PC-9 (cell line): ENCODE measurements at regions not wholly inside any gene's neighbourhood (a gene's known extent, or its start where the extent isn't known, plus 50 kb on each side); places are given as distances from the start of the nearest gene placed in this dataset.

ENCODE experiments used
- BruUV-seq: library from RNA; stranded (reverse); fragments of 400-500 nt; replicated peaks from 2 replicates; lab custom pipeline; 2021; lab: Mats Ljungman, UMichigan
- CTCF ChIA-PET: fragments of 300-600 bp; sonication (Branson Sonifier 250); formaldehyde crosslinking; loops from one replicate; lab custom pipeline; 2022; ENCODE audit warnings: antibody characterized with exemption; lab: Charles Lee
- POLR2A ChIA-PET: fragments of 300-600 bp; sonication (Branson Sonifier 250); formaldehyde crosslinking; loops from one replicate; lab custom pipeline; 2022; ENCODE audit warnings: antibody characterized with exemption; ENCODE audit not compliant: unreplicated experiment; lab: Charles Lee
- DNase-seq, 2 experiments: peaks; one replicate each; pipeline versions ENCODE4 v3.0.0 to v3.0.0-alpha.2; 2015 to 2022; ENCODE audit warnings: mixed read lengths in 1 of 2
- H2AFZ ChIP-seq: fragments of 200-600 bp; sonication (generic); 2 replicates; pipeline ENCODE4 v1.8.1; 2017; ENCODE audit warnings: antibody characterized with exemption
- H3F3A ChIP-seq: fragments of 200-600 bp; sonication (generic); 2 replicates; pipeline ENCODE4 v1.8.1; 2017; ENCODE audit warnings: antibody characterized with exemption, mild to moderate bottlenecking, low read depth; ENCODE audit not compliant: insufficient read depth
- H3K27ac ChIP-seq: fragments of 200-600 bp; sonication (generic); 2 replicates; pipeline ENCODE4 v1.6.1; 2016; ENCODE audit warnings: mixed run types
- H3K27me3 ChIP-seq: fragments of 200-600 bp; sonication (generic); 2 replicates; pipeline ENCODE4 v1.6.1; 2016; ENCODE audit warnings: low read depth, mixed run types; ENCODE audit not compliant: insufficient read depth
- H3K36me3 ChIP-seq: fragments of 200-600 bp; sonication (generic); 2 replicates; pipeline ENCODE4 v1.6.1; 2016; ENCODE audit warnings: low read depth, mixed run types
- H3K4me1 ChIP-seq: fragments of 200-600 bp; sonication (generic); replicated peaks from 2 replicates; pipeline ENCODE4 v1.6.1; 2016; ENCODE audit warnings: mixed run types; ENCODE audit not compliant: insufficient read depth
- H3K4me2 ChIP-seq: fragments of 200-600 bp; sonication (generic); 2 replicates; pipeline ENCODE4 v1.6.1; 2017; ENCODE audit warnings: mixed run types
- H3K4me3 ChIP-seq: fragments of 200-600 bp; sonication (generic); 2 replicates; pipeline ENCODE4 v1.6.1; 2016; ENCODE audit warnings: mixed run types
- H3K79me2 ChIP-seq: fragments of 200-600 bp; sonication (generic); 2 replicates; pipeline ENCODE4 v1.6.1; 2017; ENCODE audit warnings: low read depth, mixed run types
- H3K9me2 ChIP-seq: fragments of 200-600 bp; sonication (generic); 2 replicates; pipeline ENCODE4 v1.8.1; 2017; ENCODE audit warnings: mild to moderate bottlenecking; ENCODE audit not compliant: insufficient read depth
- H3K9me3 ChIP-seq: fragments of 200-600 bp; sonication (generic); 2 replicates; pipeline ENCODE4 v1.8.1; 2016; ENCODE audit warnings: low read depth; ENCODE audit not compliant: insufficient read depth
- H4K20me1 ChIP-seq: fragments of 200-600 bp; sonication (generic); 2 replicates; pipeline ENCODE4 v1.8.1; 2017; ENCODE audit not compliant: insufficient read depth
- CTCF ChIP-seq: fragments of 200-600 bp; sonication (generic); conservative IDR thresholded peaks from 2 replicates; pipeline ENCODE4 v1.6.1; 2017; ENCODE audit warnings: mixed run types, antibody characterized with exemption, mild to moderate bottlenecking, moderate library complexity
- EZH2 ChIP-seq: fragments of 200-600 bp; sonication (generic); IDR thresholded peaks from 2 replicates; pipeline ENCODE4 v1.8.0; 2017; ENCODE audit warnings: antibody characterized with exemption, low read depth
- intact Hi-C: fragments of 100-400 bp; cut with micrococcal nuclease; formaldehyde crosslinking; loops from one replicate; pipeline ENCODE4 v1.10.0; 2022; ENCODE audit not compliant: unreplicated experiment

GRCh38 chr11:122556605-122557004 lies 98.9 kb upstream of the UBASH3B start:
- Histone ChIP-seq H3K36me3 (no peaks in the 10 kb centered on the region), H3K79me2 (no peaks in the 10 kb centered on the region), H3K4me1 (no peaks in the 10 kb centered on the region), H3K9me3 (no peaks in the 10 kb centered on the region; the same call in 1 of the 2 replicates), H3K27me3 (no peaks in the 10 kb centered on the region), H3K4me3 (peak overlapping the region; percentile 47), H3K4me2 (peak overlapping the region; percentile 67), H2AFZ (peak overlapping the region; percentile 82), H3K27ac (no peak overlapping the region), H4K20me1 (no peaks in the 10 kb centered on the region), H3K9me2 (no peaks in the 10 kb centered on the region), H3F3A (no peaks in the 10 kb centered on the region)
- CTCF ChIA-PET, result interaction anchor here (0.6 kb wide), 1 partner anchor 315 kb away, joined by 4 read pairs; no protein-coding TSS in a partner anchor
- TF ChIP-seq EZH2 (no peak), CTCF (no peak; the same call in 1 of the 2 replicates)
- no TSS peak for BruUV-seq
- intact Hi-C loops, result no loop called here
- DNase-seq, result peak in 1 of 2 experiments; percentile 34
- POLR2A ChIA-PET, result interaction anchor here (0.5 to 0.6 kb wide), 3 partner anchors 75 to 1150 kb away, joined by 3 to 10 read pairs (median 4); no protein-coding TSS in a partner anchor

- Histone ChIP-seq H3K4me3 (no peak overlapping the region), H3F3A (no peaks in the 10 kb centered on the region), H2AFZ (no peak overlapping the region), H3K27me3 (peaks cover 6% of the 10 kb centered on the region; the same call in 1 of the 2 replicates), H3K4me2 (no peak overlapping the region), H3K9me2 (no peaks in the 10 kb centered on the region), H3K4me1 (no peaks in the 10 kb centered on the region), H4K20me1 (no peaks in the 10 kb centered on the region), H3K36me3 (no peaks in the 10 kb centered on the region), H3K79me2 (no peaks in the 10 kb centered on the region), H3K27ac (no peak overlapping the region), H3K9me3 (peaks cover 11% of the 10 kb centered on the region; the same call in 1 of the 2 replicates)
- POLR2A ChIA-PET, result no interaction called here
- TF ChIP-seq EZH2 (no peak), CTCF (no peak)
- no TSS peak for BruUV-seq
- intact Hi-C loops, result no loop called here
- CTCF ChIA-PET, result no interaction called here
- no peak for DNase-seq
Measured at GRCh38 chr11:122538060-122538459, 117.5 kb upstream of the UBASH3B start.

GRCh38 chr11:122524898-122525297 lies 130.6 kb upstream of the UBASH3B start:
- no peaks in the 10 kb centered on the region for H3K79me2 ChIP-seq
- no peak overlapping the region for H2AFZ ChIP-seq
- H3K27ac ChIP-seq, result no peak overlapping the region
- H4K20me1 ChIP-seq, result no peaks in the 10 kb centered on the region
- ChIA-PET CTCF (no interaction called here), POLR2A (no interaction called here)
- no peak for TF ChIP-seq CTCF
- TF ChIP-seq EZH2, result no peak
- H3F3A ChIP-seq, result no peaks in the 10 kb centered on the region
- no peaks in the 10 kb centered on the region for H3K9me2 ChIP-seq
- intact Hi-C loops, result no loop called here
- no peak for DNase-seq
- H3K4me3 ChIP-seq, result no peak overlapping the region
- H3K36me3 ChIP-seq, result no peaks in the 10 kb centered on the region
- BruUV-seq, result no TSS peak
- H3K4me1 ChIP-seq, result no peaks in the 10 kb centered on the region
- H3K27me3 ChIP-seq, result peaks cover 12% of the 10 kb centered on the region; the same call in 1 of the 2 replicates
- no peaks in the 10 kb centered on the region for H3K9me3 ChIP-seq
- no peak overlapping the region for H3K4me2 ChIP-seq
